GM12865 (cell line): ENCODE measurements at regions not wholly inside any gene's neighbourhood (a gene's known extent, or its start where the extent isn't known, plus 50 kb on each side); places are given as distances from the start of the nearest gene placed in this dataset.

ENCODE experiments used
- DNase-seq: peaks from one replicate; pipeline ENCODE4 v3.0.0; 2010; ENCODE audit warnings: low read depth
- H3K4me3 ChIP-seq: 2 replicates; pipeline ENCODE4 v1.5.1; 2011; ENCODE audit warnings: mild to moderate bottlenecking, low read depth, low read length, control low read depth
- CTCF ChIP-seq: IDR thresholded peaks from 2 replicates; pipeline ENCODE4 v1.5.1; 2011; ENCODE audit warnings: low read length, control low read depth, low read depth, inconsistent platforms; ENCODE audit not compliant: insufficient read depth; ENCODE audit errors: missing control alignments

- no peak overlapping the region for H3K4me3 ChIP-seq
- no peak for TF ChIP-seq CTCF
- DNase-seq, result no peak
These were observed 573.2 kb downstream of the ZEB2 start for GRCh38 chr2:143946436-143947391.

GRCh38 chr2:143942486-143942885 is 577.4 kb downstream of the ZEB2 start:
- H3K4me3 ChIP-seq, result no peak overlapping the region
- DNase-seq, result no peak
- TF ChIP-seq CTCF, result no peak

- no peak for TF ChIP-seq CTCF
- no peak for DNase-seq
These were observed 579.2 kb downstream of the ZEB2 start for GRCh38 chr2:143940720-143941119.

GRCh38 chr2:143939626-143940330 is 580.1 kb downstream of the ZEB2 start:
- no peak for DNase-seq
- TF ChIP-seq CTCF, result no peak
- no peak overlapping the region for H3K4me3 ChIP-seq

More at GRCh38 chr2:143940720-143941119, 579.2 kb downstream of the ZEB2 start:
- no peak overlapping the region for H3K4me3 ChIP-seq

- DNase-seq, result no peak
- TF ChIP-seq CTCF, result no peak
- H3K4me3 ChIP-seq, result peak overlapping the region; percentile 41
These were observed 582.1 kb downstream of the ZEB2 start for GRCh38 chr2:143937723-143938350.

GRCh38 chr2:143936848-143937722 is 582.8 kb downstream of the ZEB2 start:
- no peak for TF ChIP-seq CTCF
- DNase-seq, result peak; percentile 39
- H3K4me3 ChIP-seq, result peak overlapping the region; percentile 41
